HL-60 (cell line): ENCODE measurements at regions not wholly inside any gene's neighbourhood (a gene's known extent, or its start where the extent isn't known, plus 50 kb on each side); places are given as distances from the start of the nearest gene placed in this dataset.

Experiments
- DNase-seq, 2 experiments: peaks; one replicate each; pipeline ENCODE4 v3.0.0-alpha.2; 2010 to 2020; ENCODE audit warnings: low read depth in 1 of 2, low spot score in 1 of 2
- H3K27ac ChIP-seq: fragments of 250-450 bp; sonication (Bioruptor Pico); replicated peaks from 2 replicates; pipeline ENCODE4 v1.5.1; 2020; ENCODE audit warnings: mild to moderate bottlenecking, moderate library complexity
- H3K27me3 ChIP-seq: fragments of 250-450 bp; sonication (Bioruptor Pico); 2 replicates; pipeline ENCODE4 v1.5.1; 2021; ENCODE audit warnings: mild to moderate bottlenecking, moderate library complexity; ENCODE audit not compliant: insufficient read depth, poor library complexity, severe bottlenecking
- H3K4me3 ChIP-seq: replicated peaks from 2 replicates; pipeline ENCODE4 v1.5.1; 2011; ENCODE audit warnings: mild to moderate bottlenecking, control low read depth, low read length; ENCODE audit not compliant: insufficient read depth
- CTCF ChIP-seq: IDR thresholded peaks from one replicate; pipeline ENCODE4 v1.5.1; 2011; ENCODE audit warnings: low read length, control low read depth, inconsistent platforms; ENCODE audit not compliant: insufficient read depth
- GABPA ChIP-seq: IDR thresholded peaks from 2 replicates; pipeline ENCODE4 v1.6.1; 2012; ENCODE audit warnings: low read depth
- POLR2AphosphoS5 ChIP-seq: IDR thresholded peaks from 2 replicates; pipeline ENCODE4 v1.6.1; 2012; ENCODE audit warnings: low read depth
- REST ChIP-seq: IDR thresholded peaks from 2 replicates; pipeline ENCODE4 v1.6.1; 2012; ENCODE audit warnings: low read depth; ENCODE audit not compliant: insufficient replicate concordance
- SPI1 ChIP-seq: IDR thresholded peaks from 2 replicates; pipeline ENCODE4 v1.6.1; 2012; ENCODE audit warnings: low read depth, mild to moderate bottlenecking, borderline replicate concordance

- no peak for DNase-seq
- H3K27me3 ChIP-seq, result no peaks in the 10 kb centered on the region
- no peak overlapping the region for H3K4me3 ChIP-seq
- TF ChIP-seq GABPA (no peak), CTCF (no peak), POLR2AphosphoS5 (no peak), REST (no peak), SPI1 (no peak)
- H3K27ac ChIP-seq, result no peak overlapping the region
These were observed 60.0 kb upstream of the GADL1 start for GRCh38 chr3:30954426-30954825.

- peaks cover 6% of the 10 kb centered on the region for H3K27me3 ChIP-seq
- H3K27ac ChIP-seq, result no peak overlapping the region
- DNase-seq, result no peak
- H3K4me3 ChIP-seq, result no peak overlapping the region
- TF ChIP-seq SPI1 (no peak), REST (no peak), GABPA (no peak), CTCF (no peak), POLR2AphosphoS5 (no peak)
These were observed 67.6 kb upstream of the GADL1 start for GRCh38 chr3:30962084-30962483.

GRCh38 chr3:30962493-30962892 lies 68.0 kb upstream of the GADL1 start:
- H3K27me3 ChIP-seq, result peaks cover 8% of the 10 kb centered on the region
- TF ChIP-seq GABPA, result no peak
- TF ChIP-seq CTCF, result no peak
- TF ChIP-seq REST, result no peak
- no peak for TF ChIP-seq POLR2AphosphoS5
- TF ChIP-seq SPI1, result no peak
- DNase-seq, result no peak
- no peak overlapping the region for H3K27ac ChIP-seq
- no peak overlapping the region for H3K4me3 ChIP-seq
